ENCODE measurements at regions not wholly inside any gene's neighbourhood (a gene's known extent, or its start where the extent isn't known, plus 50 kb on each side); places are given as distances from the start of the nearest gene placed in this dataset.
"Not testable (repeated sequence)": the region's sequence is repeated elsewhere in the genome, so short reads cannot be mapped to it uniquely, and the experiment has no call there.

GRCh38 chrX:143363419-143363818 is 153.9 kb downstream of the SPANXN3 start:
- POLR2A ChIA-PET: no interaction called here
- DNase-seq (ENCODE audit: extremely low spot score): no peak
- CTCF ChIA-PET: no interaction called here
- TF ChIP-seq L3MBTL2 (conservative IDR thresholded peaks at IDR 0.05) (no peak), FOXA1 (IDR thresholded peaks at IDR 0.05) (no peak), NFRKB (IDR thresholded peaks at IDR 0.05) (no peak), SUZ12 (IDR thresholded peaks at IDR 0.05) (no peak), FOXK2 (IDR thresholded peaks at IDR 0.05) (no peak)

DNA sequence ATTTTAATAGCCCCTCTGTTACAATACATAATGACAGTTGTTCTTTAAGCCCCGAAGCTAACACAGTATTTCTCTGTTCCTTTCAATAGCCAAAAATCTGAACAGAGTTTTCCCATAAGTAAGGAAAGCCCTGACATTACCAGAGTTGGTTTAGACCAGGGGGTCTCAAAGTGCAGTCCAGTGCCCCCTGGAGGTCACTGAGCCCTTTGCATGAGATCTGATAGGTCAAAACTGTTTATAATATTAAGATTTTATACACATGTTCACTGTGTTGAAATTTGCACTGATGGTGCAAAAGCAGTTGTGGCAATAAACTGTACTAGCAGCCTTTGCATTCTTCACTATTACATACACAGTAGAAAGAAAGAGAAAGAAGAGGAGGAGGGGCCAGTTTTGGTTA is 177.1 kb downstream of the SPANXN3 start:
- no peak for DNase-seq (ENCODE audit: extremely low spot score)
- no peak for TF ChIP-seq SUZ12 (IDR thresholded peaks at IDR 0.05)
- TF ChIP-seq, protein P1, sequence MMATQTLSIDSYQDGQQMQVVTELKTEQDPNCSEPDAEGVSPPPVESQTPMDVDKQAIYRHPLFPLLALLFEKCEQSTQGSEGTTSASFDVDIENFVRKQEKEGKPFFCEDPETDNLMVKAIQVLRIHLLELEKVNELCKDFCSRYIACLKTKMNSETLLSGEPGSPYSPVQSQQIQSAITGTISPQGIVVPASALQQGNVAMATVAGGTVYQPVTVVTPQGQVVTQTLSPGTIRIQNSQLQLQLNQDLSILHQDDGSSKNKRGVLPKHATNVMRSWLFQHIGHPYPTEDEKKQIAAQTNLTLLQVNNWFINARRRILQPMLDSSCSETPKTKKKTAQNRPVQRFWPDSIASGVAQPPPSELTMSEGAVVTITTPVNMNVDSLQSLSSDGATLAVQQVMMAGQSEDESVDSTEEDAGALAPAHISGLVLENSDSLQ (IDR thresholded peaks at IDR 0.05): no peak
- no peak for TF ChIP-seq FOXM1 (IDR thresholded peaks at IDR 0.05; ENCODE audit: borderline replicate concordance)
- TF ChIP-seq NFRKB (IDR thresholded peaks at IDR 0.05): no peak
- no peak for TF ChIP-seq ZNF384 (IDR thresholded peaks at IDR 0.05)
- TF ChIP-seq L3MBTL2 (conservative IDR thresholded peaks at IDR 0.05): no peak
- no peak for TF ChIP-seq HDGF (IDR thresholded peaks at IDR 0.05; ENCODE audit: borderline replicate concordance)
- TF ChIP-seq CTBP1 (IDR thresholded peaks at IDR 0.05; ENCODE audit: borderline replicate concordance): no peak
- no peak for TF ChIP-seq TARDBP (IDR thresholded peaks at IDR 0.05)
- no peak for TF ChIP-seq ARNT (IDR thresholded peaks at IDR 0.05)
- TF ChIP-seq ELF4 (IDR thresholded peaks at IDR 0.05): no peak
- CTCF ChIA-PET: no interaction called here
- POLR2A ChIA-PET: no interaction called here

GRCh38 chrX:143336261-143336660 is 181.0 kb downstream of the SPANXN3 start:
- CTCF ChIA-PET: no interaction called here
- no peak for DNase-seq (ENCODE audit: extremely low spot score)
- POLR2A ChIA-PET: no interaction called here
- TF ChIP-seq BHLHE40 (IDR thresholded peaks at IDR 0.05; ENCODE audit: borderline replicate concordance): no peak
- TF ChIP-seq LEF1 (IDR thresholded peaks at IDR 0.05; ENCODE audit: borderline replicate concordance): no peak
- TF ChIP-seq L3MBTL2 (conservative IDR thresholded peaks at IDR 0.05): no peak
- no peak for TF ChIP-seq SUZ12 (IDR thresholded peaks at IDR 0.05)
- no peak for TF ChIP-seq ELF4 (IDR thresholded peaks at IDR 0.05)
- TF ChIP-seq ARNT (IDR thresholded peaks at IDR 0.05): no peak
- TF ChIP-seq FOXM1 (IDR thresholded peaks at IDR 0.05; ENCODE audit: borderline replicate concordance): no peak
- no peak for TF ChIP-seq FOXK2 (IDR thresholded peaks at IDR 0.05)
- no peak for TF ChIP-seq HDGF (IDR thresholded peaks at IDR 0.05; ENCODE audit: borderline replicate concordance)
- no peak for TF ChIP-seq TARDBP (IDR thresholded peaks at IDR 0.05)
- TF ChIP-seq NFRKB (IDR thresholded peaks at IDR 0.05): no peak
- TF ChIP-seq ZNF384 (IDR thresholded peaks at IDR 0.05): no peak
- TF ChIP-seq CTBP1 (IDR thresholded peaks at IDR 0.05; ENCODE audit: borderline replicate concordance): no peak
- TF ChIP-seq FOXA1 (IDR thresholded peaks at IDR 0.05): no peak

- POLR2A ChIA-PET: no interaction called here
- no peak for DNase-seq (ENCODE audit: extremely low spot score)
- TF ChIP-seq FOXK2 (IDR thresholded peaks at IDR 0.05) (no peak), FOXA1 (IDR thresholded peaks at IDR 0.05) (no peak), HDGF (IDR thresholded peaks at IDR 0.05; ENCODE audit: borderline replicate concordance) (no peak), SP1 (IDR thresholded peaks at IDR 0.05) (no peak), BHLHE40 (IDR thresholded peaks at IDR 0.05; ENCODE audit: borderline replicate concordance) (no peak)
- CTCF ChIA-PET: no interaction called here
These were observed 197.7 kb downstream of the SPANXN3 start for GRCh38 chrX:143319526-143319925.

- CTCF ChIA-PET; POLR2A ChIA-PET; DNase-seq (ENCODE audit: extremely low spot score): not testable (repeated sequence)
These were observed 198.4 kb downstream of the SPANXN3 start for GRCh38 chrX:143318857-143319256.

DNA sequence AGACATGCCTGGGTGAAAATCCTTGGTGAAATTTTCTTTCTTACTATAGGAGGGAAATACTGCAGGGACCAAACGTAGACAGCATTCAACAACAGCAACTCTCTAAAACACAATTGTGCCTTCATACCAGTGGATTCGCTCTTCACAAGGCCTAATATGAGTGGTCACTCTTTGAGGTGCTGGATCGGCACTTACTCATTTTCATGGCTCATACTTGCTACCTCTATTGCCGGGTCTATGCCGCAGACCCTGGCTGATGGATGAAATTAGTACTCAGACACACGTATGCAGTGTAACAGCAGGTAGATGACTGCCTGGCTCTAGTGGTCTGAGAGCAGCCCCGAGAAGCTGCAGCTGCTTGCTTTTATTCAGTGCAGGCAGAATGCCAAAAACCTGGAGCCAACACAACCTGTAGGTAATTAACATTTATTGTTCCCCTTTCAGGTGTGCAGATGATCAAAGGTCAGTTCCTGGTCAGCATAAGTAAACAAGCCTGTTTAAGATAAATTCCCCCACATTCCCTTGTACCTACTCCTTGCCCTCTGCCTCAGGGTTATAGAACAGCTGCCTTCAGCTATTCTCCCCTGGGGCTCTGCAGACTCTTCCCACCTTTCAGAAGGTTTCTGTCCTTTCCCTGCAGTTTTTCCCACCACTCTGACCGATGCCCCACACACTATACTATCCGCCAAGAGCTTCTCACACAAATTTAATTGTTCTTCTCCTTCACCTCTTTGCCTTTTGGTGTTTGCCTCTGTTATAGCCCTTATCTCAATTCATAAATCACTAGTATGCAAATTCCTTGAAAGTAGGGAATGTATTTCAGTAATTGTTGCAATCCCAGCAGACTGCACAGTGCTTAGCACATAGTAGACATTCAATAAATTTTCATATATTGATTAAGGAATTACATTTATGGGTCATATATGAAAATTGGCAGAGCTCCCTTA is 210.0 kb downstream of the SPANXN3 start:
- ChIA-PET POLR2A (no interaction called here), CTCF (no interaction called here)
- TF ChIP-seq ARNT (IDR thresholded peaks at IDR 0.05) (no peak), ZNF384 (IDR thresholded peaks at IDR 0.05) (no peak), BHLHE40 (IDR thresholded peaks at IDR 0.05; ENCODE audit: borderline replicate concordance) (no peak), ELF4 (IDR thresholded peaks at IDR 0.05) (no peak), NFRKB (IDR thresholded peaks at IDR 0.05) (no peak), SP1 (IDR thresholded peaks at IDR 0.05) (no peak), FOXK2 (IDR thresholded peaks at IDR 0.05) (no peak), CTBP1 (IDR thresholded peaks at IDR 0.05; ENCODE audit: borderline replicate concordance) (no peak), FOXA1 (IDR thresholded peaks at IDR 0.05) (no peak), FOXM1 (IDR thresholded peaks at IDR 0.05; ENCODE audit: borderline replicate concordance) (no peak), HDGF (IDR thresholded peaks at IDR 0.05; ENCODE audit: borderline replicate concordance) (no peak), LEF1 (IDR thresholded peaks at IDR 0.05; ENCODE audit: borderline replicate concordance) (no peak)
- TF ChIP-seq, protein P1 (IDR thresholded peaks at IDR 0.05): no peak
- DNase-seq (ENCODE audit: extremely low spot score): no peak

GRCh38 chrX:143304518-143304917 is 212.8 kb downstream of the SPANXN3 start:
- TF ChIP-seq NFRKB (IDR thresholded peaks at IDR 0.05): no peak
- TF ChIP-seq LEF1 (IDR thresholded peaks at IDR 0.05; ENCODE audit: borderline replicate concordance): no peak
- TF ChIP-seq TARDBP (IDR thresholded peaks at IDR 0.05): no peak
- TF ChIP-seq CTBP1 (IDR thresholded peaks at IDR 0.05; ENCODE audit: borderline replicate concordance): no peak
- no peak for TF ChIP-seq FOXM1 (IDR thresholded peaks at IDR 0.05; ENCODE audit: borderline replicate concordance)
- TF ChIP-seq HDGF (IDR thresholded peaks at IDR 0.05; ENCODE audit: borderline replicate concordance): no peak
- no peak for TF ChIP-seq SUZ12 (IDR thresholded peaks at IDR 0.05)
- no peak for TF ChIP-seq FOXK2 (IDR thresholded peaks at IDR 0.05)
- no peak for TF ChIP-seq ZNF384 (IDR thresholded peaks at IDR 0.05)
- no peak for TF ChIP-seq ELF4 (IDR thresholded peaks at IDR 0.05)
- TF ChIP-seq L3MBTL2 (conservative IDR thresholded peaks at IDR 0.05): no peak
- no peak for TF ChIP-seq ARNT (IDR thresholded peaks at IDR 0.05)
- TF ChIP-seq SP1 (IDR thresholded peaks at IDR 0.05): no peak
- TF ChIP-seq FOXA1 (IDR thresholded peaks at IDR 0.05): no peak
- TF ChIP-seq, protein P1 (IDR thresholded peaks at IDR 0.05): no peak
- no peak for TF ChIP-seq BHLHE40 (IDR thresholded peaks at IDR 0.05; ENCODE audit: borderline replicate concordance)
- CTCF ChIA-PET: no interaction called here
- DNase-seq (ENCODE audit: extremely low spot score): no peak
- POLR2A ChIA-PET: no interaction called here
